RKO (cell line): ENCODE measurements at regions not wholly inside any gene's neighbourhood (a gene's known extent, or its start where the extent isn't known, plus 50 kb on each side); places are given as distances from the start of the nearest gene placed in this dataset.
A peak's percentile ranks its signal among the peaks of the same experiment; 100 is the strongest.
"Not testable (repeated sequence)": the region's sequence is repeated elsewhere in the genome, so short reads cannot be mapped to it uniquely, and the experiment has no call there.

Experiments
- DNase-seq: peaks from one replicate; pipeline ENCODE4 v3.0.0-alpha.2; 2016; ENCODE audit warnings: low spot score

GRCh38 chr12:96085475-96085874, 50.1 kb upstream of the LTA4H start:
- DNase-seq = no peak

GRCh38 chr12:96086190-96086589, 50.8 kb upstream of the LTA4H start:
- not testable (repeated sequence) for DNase-seq

GRCh38 chr12:96091833-96092232, 56.4 kb upstream of the LTA4H start:
- DNase-seq = peak; percentile 48

GRCh38 chr12:96093543-96094196, 58.3 kb upstream of the LTA4H start:
- DNase-seq = no peak

GRCh38 chr12:96094201-96094600, 58.8 kb upstream of the LTA4H start:
- DNase-seq = no peak

GRCh38 chr12:96098631-96099030, 63.2 kb upstream of the LTA4H start:
- no peak for DNase-seq

- no peak for DNase-seq
Observed at GRCh38 chr12:96099421-96099820, 64.0 kb upstream of the LTA4H start.

- DNase-seq = no peak
Observed at GRCh38 chr12:96099986-96100385, 64.6 kb upstream of the LTA4H start.

- DNase-seq = no peak
Observed at GRCh38 chr12:96101806-96102205, 66.4 kb upstream of the LTA4H start.

GRCh38 chr12:96103067-96103644, 67.8 kb upstream of the LTA4H start:
- DNase-seq = no peak

- no peak for DNase-seq
Observed at GRCh38 chr12:96104566-96104965, 69.2 kb upstream of the LTA4H start.

- no peak for DNase-seq
Observed at GRCh38 chr12:96106137-96106536, 70.8 kb upstream of the LTA4H start.

- no peak for DNase-seq
Observed at GRCh38 chr12:96107236-96107635, 71.8 kb upstream of the LTA4H start.

GRCh38 chr12:96108321-96108720, 72.9 kb upstream of the LTA4H start:
- no peak for DNase-seq

- DNase-seq = not testable (repeated sequence)
Observed at GRCh38 chr12:96108941-96109340, 73.6 kb upstream of the LTA4H start.

GRCh38 chr12:96112733-96113132, 77.3 kb upstream of the LTA4H start:
- DNase-seq = no peak

GRCh38 chr12:96117460-96117859, 76.7 kb upstream of the ELK3 start:
- DNase-seq = no peak

GRCh38 chr12:96120359-96121100, 73.6 kb upstream of the ELK3 start:
- DNase-seq = no peak

GRCh38 chr12:96121271-96121711, 72.9 kb upstream of the ELK3 start:
- DNase-seq = no peak

- DNase-seq = not testable (repeated sequence)
Observed at GRCh38 chr12:96128292-96128691, 65.9 kb upstream of the ELK3 start.

- no peak for DNase-seq
Observed at GRCh38 chr12:96130396-96131059, 63.6 kb upstream of the ELK3 start.

- DNase-seq = no peak
Observed at GRCh38 chr12:96131230-96131788, 62.9 kb upstream of the ELK3 start.
